Uterus (tissue), 3 donors: ENCODE measurements at regions not wholly inside any gene's neighbourhood (a gene's known extent, or its start where the extent isn't known, plus 50 kb on each side); places are given as distances from the start of the nearest gene placed in this dataset.

Experiments used
- DNase-seq, 2 donors: peaks; one replicate each; pipeline ENCODE4 v3.0.0-alpha.2; 2019 to 2020
- H3K27ac ChIP-seq, 2 donors: fragments of 200-600 bp; sonication (generic); 1 replicate in 1 of 2; 2 replicates in 1 of 2; pipeline ENCODE4 v1.5.1; 2016 to 2018
- H3K27me3 ChIP-seq, 2 donors: fragments of 200-600 bp; sonication (generic); one replicate each; pipeline ENCODE4 v1.5.1; 2018 to 2019; ENCODE audit warnings: control low read depth in 1 of 2
- H3K36me3 ChIP-seq, 2 donors: fragments of 200-600 bp; sonication (generic); one replicate each; pipeline ENCODE4 v1.5.1; 2019; ENCODE audit warnings: control low read depth in 1 of 2
- H3K4me1 ChIP-seq, 2 donors: fragments of 200-600 bp; sonication (generic); one replicate each; pipeline ENCODE4 v1.5.1; 2018 to 2019; ENCODE audit warnings: control low read depth in 1 of 2
- H3K4me3 ChIP-seq, 2 donors: fragments of 200-600 bp; sonication (generic); 1 replicate in 1 of 2; 2 replicates in 1 of 2; pipeline ENCODE4 v1.5.1; 2018 to 2019; ENCODE audit warnings: mild to moderate bottlenecking in 1 of 2
- H3K9me3 ChIP-seq, 2 donors: fragments of 200-600 bp; sonication (generic); one replicate each; pipeline ENCODE4 v1.5.1; 2019; ENCODE audit warnings: control low read depth in 1 of 2
- CTCF ChIP-seq, 4 experiments: fragments of 200-600 bp in 2 of 4; fragments of 450-650 bp in 2 of 4; sonication (generic) in 2 of 4; IDR thresholded peaks; one replicate each; pipeline ENCODE4 v1.5.1; 2016 to 2019; ENCODE audit warnings: antibody characterized with exemption in 4 of 4, mild to moderate bottlenecking in 2 of 4, moderate library complexity in 1 of 4
- POLR2A ChIP-seq, 2 donors: fragments of 450-650 bp; IDR thresholded peaks; one replicate each; pipeline ENCODE4 v1.6.1; 2016; ENCODE audit warnings: antibody characterized with exemption in 2 of 2, mild to moderate bottlenecking in 1 of 2, moderate library complexity in 1 of 2
- intact Hi-C: fragments of 100-400 bp; cut with DNase I; formaldehyde crosslinking; loops from one replicate; pipeline ENCODE4 v1.15.1; 2023; ENCODE audit warnings: low total_unique reads
- donor health status: DM: yes; HTN: yes; CAD: no.

- DNase-seq, result no peak
- H3K27ac ChIP-seq, result no peak overlapping the region
- H3K27me3 ChIP-seq, result no peaks in the 10 kb centered on the region
- intact Hi-C loops, result no loop called here
- no peaks in the 10 kb centered on the region for H3K4me1 ChIP-seq
- H3K9me3 ChIP-seq, result no peaks in the 10 kb centered on the region
- H3K4me3 ChIP-seq, result no peak overlapping the region
- no peaks in the 10 kb centered on the region for H3K36me3 ChIP-seq
- no peak for TF ChIP-seq CTCF (IDR thresholded peaks at IDR 0.05)
- TF ChIP-seq POLR2A (IDR thresholded peaks at IDR 0.05), result no peak
These were observed 105.1 kb upstream of the LIMCH1 start for GRCh38 chr4:41432881-41433280.

GRCh38 chr4:41433361-41433760, 104.6 kb upstream of the LIMCH1 start:
- DNase-seq, result no peak
- Histone ChIP-seq H3K36me3 (no peaks in the 10 kb centered on the region), H3K4me1 (no peaks in the 10 kb centered on the region), H3K9me3 (no peaks in the 10 kb centered on the region), H3K4me3 (no peak overlapping the region), H3K27ac (no peak overlapping the region), H3K27me3 (no peaks in the 10 kb centered on the region)
- TF ChIP-seq CTCF (IDR thresholded peaks at IDR 0.05) (no peak), POLR2A (IDR thresholded peaks at IDR 0.05) (no peak)
- intact Hi-C loops, result no loop called here

GRCh38 chr4:41435510-41435909, 102.4 kb upstream of the LIMCH1 start:
- TF ChIP-seq CTCF (IDR thresholded peaks at IDR 0.05), result no peak
- H3K36me3 ChIP-seq, result no peaks in the 10 kb centered on the region
- H3K4me1 ChIP-seq, result no peaks in the 10 kb centered on the region
- DNase-seq, result no peak
- intact Hi-C loops, result no loop called here
- no peaks in the 10 kb centered on the region for H3K27me3 ChIP-seq
- H3K27ac ChIP-seq, result no peak overlapping the region
- H3K9me3 ChIP-seq, result no peaks in the 10 kb centered on the region
- H3K4me3 ChIP-seq, result no peak overlapping the region

- no peaks in the 10 kb centered on the region for H3K36me3 ChIP-seq
- H3K4me3 ChIP-seq, result no peak overlapping the region
- H3K4me1 ChIP-seq, result no peaks in the 10 kb centered on the region
- no peak overlapping the region for H3K27ac ChIP-seq
- DNase-seq, result no peak
- TF ChIP-seq POLR2A (IDR thresholded peaks at IDR 0.05) (no peak), CTCF (IDR thresholded peaks at IDR 0.05) (no peak)
- H3K9me3 ChIP-seq, result no peaks in the 10 kb centered on the region
- intact Hi-C loops, result no loop called here
- no peaks in the 10 kb centered on the region for H3K27me3 ChIP-seq
These were observed 101.5 kb upstream of the LIMCH1 start for GRCh38 chr4:41436419-41436818.

- intact Hi-C loops, result no loop called here
- peak overlapping the region in 1 of 2 donors; percentile 28 for H3K27ac ChIP-seq
These were observed 100.8 kb upstream of the LIMCH1 start for GRCh38 chr4:41437111-41437536.

More at GRCh38 chr4:41437111-41437536, 100.8 kb upstream of the LIMCH1 start:
- H3K9me3 ChIP-seq, result no peaks in the 10 kb centered on the region
- H3K4me3 ChIP-seq, result no peak overlapping the region
- H3K4me1 ChIP-seq, result no peaks in the 10 kb centered on the region
- DNase-seq, result no peak
- H3K36me3 ChIP-seq, result no peaks in the 10 kb centered on the region
- H3K27me3 ChIP-seq, result no peaks in the 10 kb centered on the region
- TF ChIP-seq CTCF (IDR thresholded peaks at IDR 0.05), result no peak
- no peak for TF ChIP-seq POLR2A (IDR thresholded peaks at IDR 0.05)
